Fibroblast of skin of scalp (primary cell): ENCODE measurements at regions not wholly inside any gene's neighbourhood (a gene's known extent, or its start where the extent isn't known, plus 50 kb on each side); places are given as distances from the start of the nearest gene placed in this dataset.
A peak's percentile ranks its signal among the peaks of the same experiment; 100 is the strongest.
"Not testable (repeated sequence)": the region's sequence is repeated elsewhere in the genome, so short reads cannot be mapped to it uniquely, and the experiment has no call there.

Experiments
- DNase-seq: peaks from one replicate; pipeline ENCODE4 v3.0.0-alpha.2; 2013

DNA sequence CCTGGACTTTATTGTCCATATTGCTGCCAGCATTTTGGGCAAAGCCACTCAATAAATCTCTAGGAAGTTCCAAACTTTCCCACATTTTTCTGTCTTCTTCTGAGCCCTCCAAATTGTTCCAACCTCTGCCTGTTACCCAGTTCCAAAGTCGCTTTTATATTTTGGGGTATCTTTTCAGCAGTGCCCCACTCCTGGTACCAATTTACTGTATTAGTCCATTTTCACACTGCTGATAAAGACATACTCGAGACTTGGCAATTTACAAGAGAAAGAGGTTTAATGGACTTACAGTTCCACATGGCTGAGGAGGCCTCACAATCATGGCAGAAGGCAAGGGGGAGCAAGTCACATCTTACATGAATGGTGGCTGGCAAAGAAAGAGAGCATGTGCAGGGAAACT, 53.4 kb downstream of the AHSP start:
- DNase-seq: not testable (repeated sequence)

DNA sequence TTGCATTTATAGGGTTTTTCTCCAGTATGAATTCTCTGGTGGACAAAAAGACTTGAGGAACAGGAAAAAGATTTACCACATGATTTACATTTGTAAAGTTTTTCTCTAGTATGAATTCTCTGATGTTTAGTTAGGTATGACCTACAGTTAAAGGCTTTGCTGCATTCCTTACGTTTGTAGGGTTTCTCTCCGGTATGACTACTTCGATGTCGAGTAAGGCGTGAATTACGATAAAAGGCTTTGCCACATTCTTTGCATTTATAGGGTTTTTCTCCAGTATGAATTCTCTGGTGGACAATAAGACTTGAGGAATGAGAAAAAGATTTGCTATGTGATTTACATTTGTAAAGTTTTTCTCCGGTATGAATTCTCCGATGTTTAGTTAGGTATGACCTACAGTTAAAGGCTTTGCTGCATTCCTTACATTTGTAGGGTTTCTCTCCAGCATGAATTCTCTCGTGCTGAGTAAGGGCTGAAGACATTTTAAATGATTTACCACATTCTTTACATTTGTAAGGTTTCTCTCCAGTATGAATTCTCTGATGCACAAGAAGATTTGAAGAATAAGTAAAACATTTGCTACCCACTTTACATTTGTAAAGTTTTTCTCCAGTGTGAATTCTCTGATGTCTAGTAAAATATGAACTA, 74.2 kb downstream of the AHSP start:
- DNase-seq: not testable (repeated sequence)

DNA sequence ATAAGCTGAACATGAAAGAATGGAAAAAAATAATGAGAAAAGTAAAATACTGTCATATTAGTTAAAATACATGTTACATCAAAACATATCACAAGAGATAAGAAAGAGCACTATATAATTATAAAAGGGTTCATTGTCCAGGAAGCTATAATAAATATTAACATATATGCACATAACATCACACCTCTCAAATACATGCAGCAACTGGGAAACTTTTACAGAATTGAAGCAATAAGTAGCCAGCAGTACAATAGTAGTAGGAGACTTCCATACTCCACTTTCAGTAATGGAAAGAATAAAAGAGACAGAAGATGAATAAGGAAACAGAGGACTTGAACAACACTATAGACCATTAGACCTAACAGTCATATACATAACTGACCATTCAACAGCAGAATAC, 90.4 kb downstream of the AHSP start:
- no peak for DNase-seq

DNA sequence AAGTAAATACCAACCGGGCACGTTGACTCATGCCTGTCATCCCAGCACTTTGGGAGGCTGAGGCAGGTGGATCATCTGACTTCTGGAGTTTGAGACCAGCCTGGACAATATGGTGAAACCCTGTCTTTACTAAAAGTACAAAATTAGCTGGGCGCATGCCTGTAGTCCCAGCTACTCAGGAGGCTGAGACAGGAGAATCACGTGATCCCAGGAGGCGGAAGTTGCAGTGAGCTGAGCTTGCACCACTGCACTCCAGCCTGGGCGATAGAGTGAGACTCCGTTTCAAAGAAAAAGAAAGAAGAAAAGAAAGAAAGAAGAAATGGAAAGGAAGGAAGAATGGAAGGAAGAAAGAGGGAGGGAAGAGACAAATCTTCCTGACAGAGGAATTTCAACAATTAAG, 108.7 kb downstream of the AHSP start:
- no peak for DNase-seq

DNA sequence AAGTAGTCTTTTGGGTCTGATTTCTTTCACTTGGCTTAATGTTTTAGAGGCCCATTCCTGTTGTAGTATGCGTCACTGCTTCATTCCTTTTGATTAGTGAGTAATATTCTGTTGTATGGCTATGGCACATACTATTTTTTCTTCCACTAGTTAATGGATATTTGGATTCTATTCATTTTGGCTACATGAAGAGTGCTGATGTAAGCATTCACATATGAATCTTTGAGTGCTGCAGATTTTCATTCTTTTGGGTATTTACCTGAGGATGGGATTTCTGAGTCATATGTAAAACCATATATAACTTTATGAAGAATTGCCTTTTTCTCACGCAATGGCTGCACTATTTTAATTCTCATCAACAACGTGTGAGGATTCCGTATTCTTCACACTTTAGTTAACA, 113.6 kb downstream of the AHSP start:
- DNase-seq: no peak

DNA sequence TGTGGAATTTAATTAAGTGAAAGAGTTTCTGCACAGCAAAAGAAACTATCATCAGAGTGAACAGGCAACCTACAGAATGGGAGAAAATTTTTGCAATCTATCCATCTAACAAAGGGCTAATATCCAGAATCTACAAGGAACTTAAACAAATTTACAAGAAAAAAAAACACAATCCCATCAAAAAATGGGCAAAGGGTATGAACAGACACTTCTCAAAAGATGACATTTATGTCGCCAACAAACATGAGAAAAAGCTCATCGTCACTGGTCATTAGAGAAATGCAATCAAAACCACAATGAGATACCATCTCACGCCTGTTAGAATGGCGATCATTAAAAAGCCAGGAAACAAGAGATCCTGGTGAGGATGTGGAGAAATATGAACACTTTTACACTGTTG, 128.0 kb downstream of the AHSP start:
- not testable (repeated sequence) for DNase-seq

DNA sequence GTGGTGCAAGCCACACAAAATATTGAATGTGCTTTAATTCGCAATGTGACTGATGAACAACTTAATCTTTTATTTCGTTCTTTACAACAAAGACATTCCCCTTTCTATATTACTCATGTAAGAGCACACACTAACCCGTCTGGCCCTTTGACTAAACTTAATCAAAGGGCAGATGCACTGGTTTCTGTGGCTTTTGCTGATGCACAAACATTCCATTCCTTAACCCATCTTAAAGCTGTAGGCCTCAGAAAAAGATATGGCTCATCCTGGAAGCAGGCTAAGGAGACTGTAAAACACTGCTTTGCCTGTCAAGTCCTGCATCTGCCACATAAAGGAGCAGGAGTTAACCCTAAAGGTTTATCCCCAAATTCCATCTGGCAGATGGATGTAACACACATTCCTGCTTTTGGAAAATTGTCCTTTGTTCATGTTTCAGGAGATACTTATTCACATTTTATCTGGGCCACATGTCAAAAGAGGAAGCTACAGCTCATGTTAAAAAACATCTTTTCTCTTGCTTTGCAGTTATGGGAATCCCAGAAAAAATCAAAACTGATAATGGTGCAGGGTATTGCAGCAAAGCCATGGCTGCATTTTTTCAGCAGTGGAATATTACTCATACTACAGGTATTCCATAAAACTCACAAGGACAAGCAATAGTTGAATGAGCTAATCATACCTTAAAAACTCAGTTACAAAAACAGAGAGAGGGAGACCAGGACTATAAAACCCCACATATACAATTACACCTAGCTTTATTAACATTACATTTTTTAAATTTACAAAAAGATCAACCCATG, 137.2 kb downstream of the AHSP start:
- DNase-seq: no peak

DNA sequence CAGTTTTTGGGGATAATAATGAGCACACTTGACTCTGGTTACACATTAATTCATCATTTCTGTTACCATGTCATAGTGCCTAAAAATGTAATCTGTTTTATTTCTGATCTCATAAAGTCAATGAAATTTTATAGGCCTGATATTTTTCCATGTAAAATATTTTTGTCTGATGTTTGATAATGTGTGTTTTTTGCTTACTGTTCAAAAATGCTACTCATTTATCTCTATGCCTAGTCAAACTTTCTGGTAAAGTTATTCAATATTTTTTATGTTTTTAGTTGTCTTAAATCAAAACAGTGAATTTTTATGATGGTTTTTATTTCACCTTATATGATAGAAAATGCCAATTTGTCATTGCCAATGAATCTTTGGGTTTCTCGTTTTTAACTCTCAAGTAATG, 147.0 kb downstream of the AHSP start:
- no peak for DNase-seq

DNA sequence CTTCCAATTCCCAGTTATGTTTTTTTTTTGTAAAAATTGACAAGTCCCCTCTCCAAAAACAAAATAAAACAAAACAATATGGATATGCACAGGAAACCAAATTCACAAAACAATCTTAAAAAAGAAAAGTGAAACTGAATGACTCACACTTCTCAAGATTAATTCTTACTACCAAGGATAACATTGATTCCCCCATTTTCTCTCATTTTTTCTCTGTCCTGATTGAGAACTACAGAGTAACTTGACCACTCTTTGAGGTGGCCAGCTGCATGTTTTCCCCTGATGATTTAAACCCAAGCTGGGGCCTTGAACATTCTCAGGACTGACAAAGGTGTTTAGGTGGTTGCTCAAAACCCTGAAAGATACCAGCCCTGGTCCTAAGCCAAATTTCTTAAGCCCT, 149.0 kb downstream of the AHSP start:
- no peak for DNase-seq

DNA sequence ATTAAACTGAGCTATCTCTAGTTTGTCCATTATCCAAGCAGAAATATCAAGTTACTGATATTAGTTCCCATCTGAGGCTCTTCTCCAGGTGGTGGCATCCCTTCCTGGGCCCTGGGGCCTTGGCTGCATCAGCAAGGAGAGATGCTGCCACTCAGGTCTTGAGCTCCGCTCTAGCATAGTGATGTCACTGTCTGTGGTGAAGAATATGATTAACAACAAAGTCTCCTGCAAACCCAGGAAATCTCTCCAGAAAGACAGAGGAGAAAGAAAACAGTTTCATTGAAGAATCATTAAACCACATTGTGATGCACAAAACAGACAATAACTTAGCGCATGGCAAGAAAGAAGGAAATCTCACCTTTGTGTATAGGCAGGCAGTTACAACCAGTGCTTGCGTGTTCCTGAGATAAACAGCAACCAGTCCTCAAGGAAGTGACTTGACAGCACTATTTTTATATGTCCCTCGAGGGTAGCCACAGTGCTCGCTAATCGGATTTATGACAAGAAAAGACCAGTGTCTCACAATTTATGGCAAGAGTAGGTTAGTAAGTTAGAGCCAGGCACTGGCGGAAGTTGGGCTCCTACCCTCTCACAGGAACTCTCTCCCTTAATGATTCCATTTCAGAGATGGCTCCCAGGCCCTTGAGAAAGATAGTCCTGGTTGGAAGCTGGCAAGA, 151.1 kb downstream of the AHSP start:
- no peak for DNase-seq

DNA sequence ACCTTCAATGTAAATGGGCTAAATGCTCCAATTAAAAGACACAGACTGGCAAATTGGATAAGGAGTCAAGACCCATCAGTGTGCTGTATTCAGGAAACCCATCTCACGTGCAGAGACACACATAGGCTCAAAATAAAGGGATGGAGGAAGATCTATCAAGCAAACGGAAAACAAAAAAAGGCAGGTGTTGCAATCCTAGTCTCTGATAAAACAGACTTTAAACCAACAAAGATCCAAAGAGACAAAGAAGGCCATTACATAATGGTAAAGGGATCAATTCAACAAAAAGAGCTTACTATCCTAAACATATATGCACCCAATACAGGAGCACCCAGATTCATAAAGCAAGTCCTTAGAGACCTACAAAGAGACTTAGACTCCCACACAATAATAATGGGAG, 161.6 kb downstream of the AHSP start:
- not testable (repeated sequence) for DNase-seq

DNA sequence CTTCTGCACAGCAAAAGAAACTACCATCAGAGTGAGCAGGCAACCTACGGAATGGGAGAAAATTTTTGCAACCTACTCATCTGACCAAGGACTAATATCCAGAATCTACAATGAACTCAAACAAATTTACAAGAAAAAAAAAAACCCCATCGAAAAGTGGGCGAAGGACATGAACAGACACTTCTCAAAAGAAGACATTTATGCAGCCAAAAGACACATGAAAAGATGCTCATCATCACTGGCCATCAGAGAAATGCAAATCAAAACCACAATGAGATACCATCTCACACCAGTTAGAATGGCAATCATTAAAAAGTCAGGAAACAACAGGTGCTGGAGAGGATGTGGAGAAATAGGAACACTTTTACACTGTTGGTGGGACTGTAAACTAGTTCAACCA, 164.6 kb downstream of the AHSP start:
- DNase-seq: not testable (repeated sequence)

DNA sequence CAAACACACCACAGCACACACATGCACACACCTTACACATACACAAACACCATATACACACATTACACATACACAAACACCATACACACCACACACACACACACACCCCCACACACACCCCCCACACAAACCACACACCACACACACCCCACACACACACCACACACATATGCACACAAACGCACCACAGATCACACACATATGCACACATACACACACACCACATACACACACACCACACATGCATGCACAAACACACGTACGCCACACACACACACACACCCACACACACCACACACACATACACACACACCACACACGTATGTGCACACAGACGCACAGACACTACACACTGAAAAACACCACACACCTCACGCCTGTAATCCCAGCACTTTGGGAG, 166.0 kb downstream of the AHSP start:
- no peak for DNase-seq

DNA sequence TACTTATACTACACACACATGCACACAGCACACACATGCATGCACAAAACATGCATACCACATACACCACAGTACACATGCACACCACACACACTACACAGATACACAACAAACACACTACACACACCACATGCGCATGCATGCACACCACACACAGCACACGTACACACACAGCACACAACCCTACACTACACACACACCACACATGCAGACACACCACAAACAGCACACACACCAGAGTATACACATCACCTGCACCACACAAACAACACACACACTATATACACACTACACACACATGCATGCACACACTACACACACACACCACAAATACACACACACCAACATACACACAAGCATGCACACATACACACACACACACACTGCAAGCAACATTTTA, 166.8 kb downstream of the AHSP start:
- DNase-seq: no peak

DNA sequence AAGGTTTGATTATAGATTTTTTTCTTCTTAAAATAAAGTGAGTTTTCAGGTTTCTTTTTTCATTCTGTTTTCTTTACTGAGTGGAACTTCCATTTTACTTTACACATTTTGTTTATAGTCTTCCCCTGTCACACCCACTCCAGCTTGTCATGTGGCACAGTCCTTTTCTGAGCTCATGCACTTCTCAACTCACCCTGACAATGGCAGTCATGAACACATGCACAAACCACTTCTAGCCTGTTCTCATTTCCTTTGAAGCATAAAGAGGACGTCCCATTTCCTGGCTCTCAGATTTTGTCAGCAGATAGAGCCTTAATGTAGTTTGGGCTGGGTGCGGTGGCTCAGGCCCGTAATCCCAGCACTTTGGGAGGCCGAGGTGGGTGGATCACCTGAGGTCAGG, 168.0 kb downstream of the AHSP start:
- DNase-seq: no peak

DNA sequence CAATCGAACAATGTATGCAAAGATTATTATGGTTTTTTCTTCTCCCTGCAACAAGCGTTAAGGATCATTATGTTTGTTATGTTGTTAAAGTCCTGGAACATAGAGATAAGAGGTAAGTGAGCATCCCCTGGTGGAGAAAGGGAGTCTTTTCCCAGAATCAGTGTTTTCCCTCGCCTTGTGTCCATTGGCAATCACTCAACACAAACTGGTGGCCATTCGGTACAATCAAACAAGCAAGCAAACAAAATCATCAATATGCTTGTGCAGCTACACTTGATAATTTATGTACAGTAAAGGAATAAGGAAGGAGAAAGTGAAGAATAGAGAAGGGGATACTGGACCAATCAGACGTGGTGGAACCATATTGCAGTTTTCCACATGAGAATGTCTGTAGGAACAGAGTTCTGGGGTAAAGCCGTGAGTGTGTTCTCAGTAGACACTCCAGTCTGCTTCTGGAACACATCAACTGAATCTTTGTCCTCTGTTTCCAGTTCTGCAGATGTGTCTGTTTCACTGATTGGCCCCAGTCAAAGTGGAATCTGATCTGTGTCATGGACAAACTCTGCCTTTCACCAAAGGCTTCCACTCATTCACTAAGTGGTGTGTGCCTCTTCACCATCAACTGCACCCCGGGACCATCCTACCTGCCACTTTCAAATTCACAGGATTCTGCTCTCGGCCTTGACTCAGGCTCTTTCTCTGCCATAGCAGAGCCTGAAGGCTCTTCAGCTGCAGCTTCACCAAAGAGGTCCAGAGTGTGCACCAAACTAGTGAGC, 169.5 kb downstream of the AHSP start:
- peak; percentile 44 for DNase-seq

DNA sequence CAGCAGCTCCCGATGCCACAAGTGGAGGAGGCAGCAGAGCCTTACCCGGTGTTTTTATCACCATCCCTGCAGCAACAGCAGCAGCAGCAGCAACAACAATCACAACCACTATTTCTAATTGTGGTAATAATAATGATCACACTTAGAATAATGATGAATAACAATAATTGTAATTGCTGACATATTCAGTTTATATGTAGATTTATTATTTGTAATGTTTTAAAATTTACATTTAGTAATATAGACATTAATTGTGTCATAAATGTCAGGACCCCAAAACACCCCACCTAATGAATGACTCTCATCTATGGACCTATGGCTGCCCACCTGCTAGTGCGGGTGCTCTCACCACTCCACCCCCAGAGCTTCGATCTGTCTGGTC, 170.0 kb downstream of the AHSP start:
- no peak for DNase-seq

DNA sequence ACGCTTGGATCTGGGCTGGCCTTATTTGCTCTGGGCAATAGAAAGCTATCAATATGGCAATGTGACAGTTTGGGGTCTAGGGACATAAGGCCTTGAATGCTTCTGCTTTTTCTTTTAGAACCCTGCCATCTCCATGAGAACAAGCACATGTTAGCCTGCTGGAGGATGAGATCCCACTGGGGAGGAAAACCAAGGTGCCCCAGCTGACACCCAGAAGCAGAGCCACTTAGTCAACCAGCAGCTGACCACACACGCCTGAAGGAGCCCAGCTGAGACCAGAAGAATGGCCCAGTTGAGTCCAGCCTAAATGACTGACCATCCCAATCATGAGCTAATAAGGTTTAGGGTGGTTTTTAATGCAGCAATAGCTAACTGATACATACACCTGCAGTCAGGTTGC, 171.2 kb downstream of the AHSP start:
- no peak for DNase-seq

DNA sequence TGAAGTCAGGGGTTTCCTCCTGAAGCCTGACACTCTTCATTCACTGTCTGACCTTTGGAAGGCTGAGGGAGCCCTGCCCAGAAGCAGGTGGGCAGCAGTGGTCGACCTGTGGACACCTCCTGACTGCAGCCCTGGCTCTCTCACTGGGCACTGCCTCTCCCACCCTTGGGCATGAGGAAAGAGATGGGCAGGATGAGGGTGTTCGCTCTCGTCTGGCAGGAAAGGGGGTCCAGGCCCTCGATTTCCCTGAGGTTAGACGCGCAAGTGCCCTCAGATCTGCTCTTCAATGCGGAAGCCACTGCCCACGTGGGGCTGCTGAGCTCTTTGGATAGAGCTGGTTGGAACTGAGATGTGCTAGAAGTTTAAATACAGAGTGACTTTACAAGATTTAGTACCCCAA, 171.9 kb downstream of the AHSP start:
- no peak for DNase-seq

DNA sequence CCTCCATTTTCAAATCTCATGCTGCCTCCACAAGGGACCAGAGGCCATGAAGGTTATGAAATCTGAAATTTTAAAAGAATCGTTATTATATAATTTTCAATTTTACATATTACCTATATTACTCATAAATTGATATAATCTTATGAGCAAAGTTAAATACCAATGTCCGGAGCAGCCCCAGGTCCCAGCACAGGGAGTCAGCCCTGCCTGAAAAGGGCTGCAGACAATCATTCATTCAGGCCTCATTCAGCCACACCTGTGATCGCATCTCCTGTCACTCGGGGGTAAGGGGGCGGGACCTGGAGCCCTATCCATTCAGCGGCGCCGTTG, 172.5 kb downstream of the AHSP start:
- no peak for DNase-seq

DNA sequence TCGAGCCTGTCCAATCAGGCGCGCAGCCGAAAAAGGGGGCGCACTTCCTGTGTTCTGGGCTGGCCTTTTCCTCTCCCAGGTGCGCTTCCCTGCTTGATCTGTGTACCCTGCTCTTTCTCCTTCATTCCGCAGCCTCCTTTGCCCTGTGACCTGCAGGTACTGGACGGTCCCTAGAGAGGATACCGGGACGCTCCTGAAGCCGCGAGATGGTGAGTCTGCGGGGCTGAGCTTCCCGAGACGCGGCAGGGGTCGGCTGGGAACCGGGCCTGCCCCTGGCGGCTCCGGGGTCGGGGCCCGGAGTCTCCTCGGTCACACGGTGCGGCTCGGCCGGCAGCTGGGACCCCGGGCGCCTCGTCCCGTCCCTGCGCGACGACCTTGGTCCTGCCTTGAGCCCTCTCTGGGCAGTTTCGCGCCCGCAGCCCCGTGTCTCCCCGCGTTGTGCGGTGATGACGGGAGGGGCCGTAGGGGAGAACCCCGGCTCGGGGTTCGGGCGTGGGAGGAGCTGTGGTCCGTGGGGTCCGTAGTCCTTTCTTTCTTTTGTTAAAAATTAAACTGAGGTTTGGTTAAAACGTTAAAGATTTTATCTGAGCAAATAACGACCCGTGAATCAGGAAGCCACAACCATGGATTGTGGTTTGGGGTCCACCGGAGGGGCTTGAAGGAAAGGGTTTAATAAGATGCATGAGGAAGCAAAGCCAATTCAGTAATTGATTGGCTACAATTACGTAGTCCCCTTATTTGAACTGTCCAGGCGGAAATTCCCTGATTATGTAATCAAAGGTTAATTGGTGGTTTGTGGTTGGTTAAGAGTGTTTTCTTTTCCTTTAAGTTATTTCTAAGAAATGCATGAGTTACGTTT, 172.8 kb upstream of the ZNF267 start:
- peak; percentile 50 for DNase-seq

DNA sequence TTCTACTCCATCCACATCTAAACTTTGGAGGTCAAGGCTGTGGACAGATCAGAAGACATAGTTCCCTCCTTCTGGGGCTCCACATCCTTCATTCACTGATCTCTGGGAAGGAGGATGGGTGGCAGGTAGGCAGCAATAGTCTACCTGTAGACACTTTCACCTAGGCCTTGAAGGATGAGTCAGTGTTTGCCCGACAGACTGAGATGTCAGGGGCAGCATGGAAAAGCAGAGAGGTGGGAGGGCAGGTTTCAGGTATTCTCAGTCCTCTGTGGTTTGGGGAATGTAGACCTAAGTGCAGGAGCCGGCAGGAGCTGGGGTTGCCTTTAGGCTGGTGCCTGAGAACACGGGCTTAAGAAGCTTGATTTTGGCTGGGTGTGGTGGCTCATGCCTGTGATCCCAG, 171.9 kb upstream of the ZNF267 start:
- DNase-seq: no peak
